GM19468 (cell line): ENCODE measurements at regions not wholly inside any gene's neighbourhood (a gene's known extent, or its start where the extent isn't known, plus 50 kb on each side); places are given as distances from the start of the nearest gene placed in this dataset.

Experiments used
- ATAC-seq: cut with Tn5 transposase; IDR thresholded peaks from one replicate; pipeline ENCODE4 v1.9.1; 2021; ENCODE audit warnings: mild to moderate bottlenecking, moderate library complexity, moderate number of reproducible peaks; ENCODE audit not compliant: unreplicated experiment; ENCODE audit errors: extremely low read depth

GRCh38 chr16:55040366-55041086 is 109.9 kb downstream of the IRX5 start:
- no peak for ATAC-seq

- no peak for ATAC-seq
These were observed 111.0 kb downstream of the IRX5 start for GRCh38 chr16:55041540-55042234.

- no peak for ATAC-seq
These were observed 112.1 kb downstream of the IRX5 start for GRCh38 chr16:55042556-55043432.

- no peak for ATAC-seq
These were observed 112.8 kb downstream of the IRX5 start for GRCh38 chr16:55043499-55043898.

GRCh38 chr16:55044201-55044975 is 113.7 kb downstream of the IRX5 start:
- no peak for ATAC-seq

GRCh38 chr16:55045329-55045728 is 114.7 kb downstream of the IRX5 start:
- no peak for ATAC-seq

GRCh38 chr16:55045756-55046460 is 115.2 kb downstream of the IRX5 start:
- no peak for ATAC-seq

- no peak for ATAC-seq
These were observed 115.8 kb downstream of the IRX5 start for GRCh38 chr16:55046513-55046912.

GRCh38 chr16:55046916-55047315 is 116.3 kb downstream of the IRX5 start:
- ATAC-seq: no peak

- no peak for ATAC-seq
These were observed 116.7 kb downstream of the IRX5 start for GRCh38 chr16:55047331-55047730.

GRCh38 chr16:55047903-55048497 is 117.3 kb downstream of the IRX5 start:
- ATAC-seq: no peak

- no peak for ATAC-seq
These were observed 118.1 kb downstream of the IRX5 start for GRCh38 chr16:55048745-55049144.

- no peak for ATAC-seq
These were observed 121.1 kb downstream of the IRX5 start for GRCh38 chr16:55051571-55052347.

- no peak for ATAC-seq
These were observed 121.7 kb downstream of the IRX5 start for GRCh38 chr16:55052348-55052734.

- no peak for ATAC-seq
These were observed 122.2 kb downstream of the IRX5 start for GRCh38 chr16:55052741-55053415.

- ATAC-seq: no peak
These were observed 124.6 kb downstream of the IRX5 start for GRCh38 chr16:55055262-55055661.

GRCh38 chr16:55056585-55057401 is 126.1 kb downstream of the IRX5 start:
- no peak for ATAC-seq
